Gastroesophageal sphincter (tissue), 4 donors: ENCODE measurements at regions not wholly inside any gene's neighbourhood (a gene's known extent, or its start where the extent isn't known, plus 50 kb on each side); places are given as distances from the start of the nearest gene placed in this dataset.

Experiments used
- ATAC-seq: fragments of 150-250 bp; one replicate; pipeline ENCODE4 v1.9.1; 2016; ENCODE audit warnings: mild to moderate bottlenecking, moderate library complexity
- H3K27ac ChIP-seq, 4 donors: fragments of 200-600 bp; sonication (generic) in 3 of 4; 1 replicate in 3 of 4; 2 replicates in 1 of 4; pipeline ENCODE4 v1.5.1; 2016 to 2019
- H3K27me3 ChIP-seq: fragments of 200-600 bp; sonication (generic); one replicate; pipeline ENCODE4 v1.5.1; 2019
- H3K36me3 ChIP-seq, 2 donors: fragments of 200-600 bp; sonication (generic); one replicate each; pipeline ENCODE4 v1.5.1; 2019; ENCODE audit warnings: control low read depth in 1 of 2
- H3K4me1 ChIP-seq, 3 donors: fragments of 200-600 bp; sonication (generic); 1 replicate in 2 of 3; 2 replicates in 1 of 3; pipeline ENCODE4 v1.5.1; 2016 to 2019; ENCODE audit warnings: control low read depth in 2 of 3
- H3K4me3 ChIP-seq, 2 donors: fragments of 200-600 bp; sonication (generic); one replicate each; pipeline ENCODE4 v1.5.1; 2019; ENCODE audit warnings: mild to moderate bottlenecking in 1 of 2, moderate library complexity in 1 of 2
- H3K9me3 ChIP-seq, 3 donors: fragments of 200-600 bp; sonication (generic); one replicate each; pipeline ENCODE4 v1.5.1; 2017 to 2019; ENCODE audit warnings: control low read depth in 2 of 3
- CTCF ChIP-seq, 4 experiments: fragments of 200-600 bp in 2 of 4; fragments of 450-650 bp in 2 of 4; sonication (generic) in 1 of 4; IDR thresholded peaks; one replicate each; pipeline ENCODE4 v1.5.1; 2017 to 2019; ENCODE audit warnings: antibody characterized with exemption in 4 of 4, mild to moderate bottlenecking in 2 of 4, moderate library complexity in 2 of 4
- EP300 ChIP-seq: sonication (generic); formaldehyde crosslinking; IDR thresholded peaks from one replicate; pipeline ENCODE4 v1.6.1; 2017; ENCODE audit warnings: antibody characterized with exemption, mild to moderate bottlenecking
- POLR2A ChIP-seq, 2 donors: fragments of 450-650 bp; IDR thresholded peaks; one replicate each; pipeline ENCODE4 v1.6.1; 2017; ENCODE audit warnings: antibody characterized with exemption in 2 of 2, mild to moderate bottlenecking in 2 of 2, moderate library complexity in 1 of 2
- POLR2AphosphoS5 ChIP-seq: sonication (generic); formaldehyde crosslinking; IDR thresholded peaks from one replicate; pipeline ENCODE4 v1.6.1; 2017; ENCODE audit warnings: antibody characterized with exemption
- WGBS, 2 donors: methylation state at CpG; one replicate each; pipeline ENCODE4 v1.1.5; 2018; ENCODE audit warnings: low coverage in 1 of 2; 5-methylcytosine and 5-hydroxymethylcytosine counted together

DNA sequence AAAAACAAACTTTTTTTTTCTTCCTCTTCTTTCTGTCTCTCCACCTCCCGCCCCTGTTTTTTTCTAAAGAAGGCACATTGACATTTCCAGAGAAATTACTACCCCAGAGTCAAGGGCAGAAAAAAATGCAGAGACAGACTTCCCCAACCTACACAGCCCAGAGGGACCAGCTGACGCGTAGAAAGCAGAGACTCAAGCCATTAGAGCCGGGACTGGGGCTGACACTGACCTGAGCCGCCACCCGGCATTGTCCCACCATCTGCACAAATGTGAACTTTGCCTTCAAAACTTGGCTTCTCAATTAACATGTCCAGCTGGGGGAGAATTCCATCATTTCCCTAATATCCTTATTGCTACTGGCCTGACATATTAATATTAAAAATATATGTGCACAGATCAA is 385.6 kb downstream of the NR2F2 start:
- Histone ChIP-seq H3K36me3 (no peaks in the 10 kb centered on the region), H3K9me3 (no peaks in the 10 kb centered on the region), H3K4me3 (no peak overlapping the region), H3K4me1 (no peaks in the 10 kb centered on the region), H3K27me3 (no peaks in the 10 kb centered on the region), H3K27ac (no peak overlapping the region)
- WGBS, 2 donors: 60 to 75% methylated on average over 1 to 2 of the region's 6 CpGs
- TF ChIP-seq CTCF (IDR thresholded peaks at IDR 0.05) (no peak), EP300 (no peak), POLR2AphosphoS5 (no peak), POLR2A (IDR thresholded peaks at IDR 0.05) (no peak)
- no peak for ATAC-seq

DNA sequence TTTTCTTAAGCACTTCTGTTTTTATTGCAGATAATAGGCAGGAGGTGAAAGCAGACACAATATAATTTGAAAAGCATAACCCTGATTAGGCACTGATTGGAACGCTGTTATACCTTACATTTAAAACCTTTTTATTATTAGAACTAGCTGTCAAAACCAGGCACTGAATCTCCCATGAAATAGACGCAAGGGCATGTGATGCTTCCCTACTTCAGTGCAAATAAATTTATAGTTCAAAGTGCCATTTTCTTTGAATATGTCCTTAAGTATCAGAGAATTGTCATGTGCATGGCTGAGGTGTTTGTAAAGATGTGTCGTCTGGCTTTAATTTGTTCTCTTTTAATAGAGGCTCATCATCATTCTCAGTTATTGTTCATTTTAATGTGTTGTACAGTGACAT is 386.0 kb downstream of the NR2F2 start:
- WGBS, 2 donors: 61 to 79% methylated on average over 3 of the region's 3 CpGs
- H3K27ac ChIP-seq: no peak overlapping the region
- TF ChIP-seq POLR2AphosphoS5: no peak
- no peak for TF ChIP-seq CTCF (IDR thresholded peaks at IDR 0.05)
- TF ChIP-seq EP300: no peak
- no peak for TF ChIP-seq POLR2A (IDR thresholded peaks at IDR 0.05)
- H3K4me3 ChIP-seq: no peak overlapping the region
- no peaks in the 10 kb centered on the region for H3K27me3 ChIP-seq
- ATAC-seq: no peak
- no peaks in the 10 kb centered on the region for H3K4me1 ChIP-seq
- no peaks in the 10 kb centered on the region for H3K36me3 ChIP-seq
- no peaks in the 10 kb centered on the region for H3K9me3 ChIP-seq

DNA sequence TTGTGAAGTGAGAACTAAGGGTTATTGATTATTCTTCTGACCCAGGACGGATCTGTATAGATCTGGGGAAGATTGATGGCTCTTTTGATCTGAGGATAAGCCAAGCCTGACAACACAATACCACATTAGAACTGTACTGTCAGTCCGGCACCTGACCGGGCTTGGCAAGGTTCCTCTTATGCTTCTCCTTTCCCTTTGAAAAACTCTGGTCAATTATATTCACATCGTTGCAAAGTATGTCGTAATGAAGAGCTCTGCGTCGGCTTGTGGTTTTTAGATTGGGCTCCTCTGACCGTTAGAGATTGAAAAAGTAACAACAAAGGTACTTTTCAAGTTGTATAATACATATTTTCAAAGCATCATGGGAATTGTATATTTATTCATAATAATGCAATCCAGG is 389.8 kb downstream of the NR2F2 start:
- no peak for ATAC-seq

DNA sequence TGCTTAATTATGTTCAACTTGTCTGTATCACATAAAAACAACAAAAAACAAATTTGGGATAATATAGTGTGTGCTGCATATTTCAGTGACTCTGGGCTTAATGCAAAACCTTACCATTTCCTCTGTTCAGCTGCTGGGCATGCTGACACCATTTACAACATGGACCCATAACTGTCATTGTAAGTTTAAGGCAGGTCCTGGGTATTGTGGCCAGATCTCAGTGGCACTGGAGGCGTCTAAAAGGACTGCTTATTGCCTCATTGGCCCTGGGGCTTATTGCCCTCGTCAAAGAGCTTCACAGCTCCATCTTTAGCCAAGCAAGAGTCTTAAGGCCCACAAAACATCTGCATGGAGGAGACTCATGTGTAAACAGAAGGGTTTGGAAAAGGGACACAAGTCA is 390.2 kb downstream of the NR2F2 start:
- ATAC-seq: no peak
- H3K9me3 ChIP-seq: no peaks in the 10 kb centered on the region
- H3K27ac ChIP-seq: no peak overlapping the region
- H3K27me3 ChIP-seq: no peaks in the 10 kb centered on the region
- TF ChIP-seq POLR2A (IDR thresholded peaks at IDR 0.05) (no peak), CTCF (IDR thresholded peaks at IDR 0.05) (no peak), POLR2AphosphoS5 (no peak), EP300 (no peak)
- 50% methylated on average over 1 of the region's 2 CpGs; no CpG with 5 or more reads in 1 of the 2 donors for WGBS, 2 donors
- no peak overlapping the region for H3K4me3 ChIP-seq
- no peaks in the 10 kb centered on the region for H3K36me3 ChIP-seq
- H3K4me1 ChIP-seq: no peaks in the 10 kb centered on the region

More for the DNA sequence above, 389.8 kb downstream of the NR2F2 start:
- no peaks in the 10 kb centered on the region for H3K9me3 ChIP-seq
- H3K36me3 ChIP-seq: no peaks in the 10 kb centered on the region
- H3K27ac ChIP-seq: no peak overlapping the region
- H3K4me3 ChIP-seq: no peak overlapping the region
- no peaks in the 10 kb centered on the region for H3K27me3 ChIP-seq
- no peaks in the 10 kb centered on the region for H3K4me1 ChIP-seq
- 61 to 64% methylated on average over 5 to 8 of the region's 8 CpGs for WGBS, 2 donors
- TF ChIP-seq EP300 (no peak), CTCF (IDR thresholded peaks at IDR 0.05) (no peak), POLR2A (IDR thresholded peaks at IDR 0.05) (no peak), POLR2AphosphoS5 (no peak)

GRCh38 chr15:96728591-96728990 is 398.1 kb downstream of the NR2F2 start:
- WGBS, 2 donors: 37 to 58% methylated on average over 3 to 6 of the region's 6 CpGs
- Histone ChIP-seq H3K4me3 (no peak overlapping the region), H3K27ac (no peak overlapping the region), H3K9me3 (no peaks in the 10 kb centered on the region), H3K36me3 (no peaks in the 10 kb centered on the region), H3K27me3 (no peaks in the 10 kb centered on the region), H3K4me1 (no peaks in the 10 kb centered on the region)
- no peak for TF ChIP-seq EP300
- no peak for TF ChIP-seq POLR2AphosphoS5
- TF ChIP-seq POLR2A (IDR thresholded peaks at IDR 0.05): no peak
- TF ChIP-seq CTCF (IDR thresholded peaks at IDR 0.05): no peak
- no peak for ATAC-seq
